8988T (cell line): ENCODE measurements at regions not wholly inside any gene's neighbourhood (a gene's known extent, or its start where the extent isn't known, plus 50 kb on each side); places are given as distances from the start of the nearest gene placed in this dataset.
"Not testable (repeated sequence)": the region's sequence is repeated elsewhere in the genome, so short reads cannot be mapped to it uniquely, and the experiment has no call there.

ENCODE experiments used
- DNase-seq: peaks from one replicate; pipeline ENCODE4 v3.0.0; 2011

- no peak for DNase-seq
Measured at GRCh38 chr5:57069115-57069835, 104.6 kb upstream of the GPBP1 start.

GRCh38 chr5:57072218-57072892 lies 101.5 kb upstream of the GPBP1 start:
- DNase-seq: no peak

DNA sequence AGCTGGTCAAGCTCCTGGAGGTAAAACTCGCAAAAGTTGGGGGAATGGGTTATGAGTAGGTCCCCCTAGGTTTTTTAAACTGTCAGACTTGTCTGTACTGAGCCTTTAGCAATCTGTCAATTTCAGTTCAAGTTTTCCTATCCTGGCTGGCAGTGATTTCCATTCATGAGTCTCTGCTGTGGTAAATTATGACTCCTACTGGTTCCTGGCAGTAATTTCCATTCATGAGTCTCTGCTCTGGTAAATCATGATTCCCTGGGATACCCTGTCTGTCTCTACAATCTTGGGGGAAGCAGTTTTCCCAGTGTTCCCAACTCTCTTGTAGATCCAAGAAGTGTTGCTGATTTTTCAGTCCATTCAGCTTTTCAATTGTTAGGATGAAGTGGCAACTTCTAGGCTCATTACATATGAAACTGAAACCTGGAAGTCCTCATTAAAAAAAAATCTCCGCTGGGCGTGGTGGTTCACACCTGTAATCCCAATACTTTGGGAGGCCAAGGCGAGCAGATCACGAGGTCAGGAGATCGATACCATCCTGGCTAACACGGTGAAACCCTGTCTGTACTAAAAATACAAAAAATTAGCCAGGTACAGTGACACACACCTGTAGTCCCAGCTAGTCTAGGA lies 91.3 kb upstream of the GPBP1 start:
- no peak for DNase-seq

DNA sequence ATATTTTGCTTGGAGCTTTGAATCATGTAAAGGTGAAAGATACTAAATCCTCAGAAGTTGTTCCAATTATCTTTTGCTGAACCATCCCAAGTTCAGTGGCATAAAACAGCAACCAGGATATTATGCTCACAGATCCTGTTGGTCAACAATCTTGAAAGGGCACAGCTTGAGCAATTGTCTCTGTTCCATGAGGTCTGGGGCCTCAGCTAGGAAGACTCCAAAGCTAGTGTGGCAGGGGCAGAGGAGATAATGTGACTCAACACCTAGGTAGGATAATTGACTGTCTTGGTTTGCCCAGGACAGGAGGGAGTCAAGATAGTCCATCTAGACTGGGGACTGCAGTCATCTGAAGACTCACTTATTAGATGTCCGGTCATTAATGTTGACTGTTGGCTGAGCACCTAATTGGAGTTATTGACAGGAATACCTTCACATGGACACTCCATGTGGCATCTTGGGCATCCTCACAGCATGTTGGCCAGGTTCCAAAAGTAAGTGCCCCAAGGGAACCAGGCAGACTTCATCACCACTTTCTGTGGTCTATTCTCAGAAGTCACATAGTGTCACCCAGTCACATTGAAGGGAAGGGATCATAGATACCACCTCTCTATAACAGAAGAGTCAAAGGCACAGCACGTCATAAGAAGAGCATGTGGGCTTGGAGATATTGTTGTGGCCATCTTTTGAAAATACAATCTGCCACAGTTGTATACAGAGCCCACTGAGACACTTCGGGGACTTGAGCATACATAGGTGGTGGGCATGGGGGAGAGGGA lies 88.4 kb upstream of the GPBP1 start:
- DNase-seq: no peak

DNA sequence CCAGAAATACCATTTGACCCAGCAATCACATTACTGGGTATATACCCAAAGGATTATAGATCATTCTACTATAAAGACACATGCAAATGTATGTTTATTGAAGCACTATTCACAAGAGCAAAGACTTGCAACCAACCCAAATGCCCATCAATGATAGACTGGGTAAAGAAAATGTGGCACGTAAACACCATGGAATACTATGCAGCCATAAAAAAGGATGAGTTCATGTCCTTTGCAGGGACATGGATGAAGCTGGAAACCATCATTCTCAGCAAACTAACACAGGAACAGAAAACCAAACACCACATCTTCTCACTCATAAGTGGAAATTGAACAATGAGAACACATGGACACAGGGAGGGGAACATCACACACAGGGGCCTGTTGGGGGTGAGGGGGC lies 85.9 kb upstream of the GPBP1 start:
- not testable (repeated sequence) for DNase-seq

DNA sequence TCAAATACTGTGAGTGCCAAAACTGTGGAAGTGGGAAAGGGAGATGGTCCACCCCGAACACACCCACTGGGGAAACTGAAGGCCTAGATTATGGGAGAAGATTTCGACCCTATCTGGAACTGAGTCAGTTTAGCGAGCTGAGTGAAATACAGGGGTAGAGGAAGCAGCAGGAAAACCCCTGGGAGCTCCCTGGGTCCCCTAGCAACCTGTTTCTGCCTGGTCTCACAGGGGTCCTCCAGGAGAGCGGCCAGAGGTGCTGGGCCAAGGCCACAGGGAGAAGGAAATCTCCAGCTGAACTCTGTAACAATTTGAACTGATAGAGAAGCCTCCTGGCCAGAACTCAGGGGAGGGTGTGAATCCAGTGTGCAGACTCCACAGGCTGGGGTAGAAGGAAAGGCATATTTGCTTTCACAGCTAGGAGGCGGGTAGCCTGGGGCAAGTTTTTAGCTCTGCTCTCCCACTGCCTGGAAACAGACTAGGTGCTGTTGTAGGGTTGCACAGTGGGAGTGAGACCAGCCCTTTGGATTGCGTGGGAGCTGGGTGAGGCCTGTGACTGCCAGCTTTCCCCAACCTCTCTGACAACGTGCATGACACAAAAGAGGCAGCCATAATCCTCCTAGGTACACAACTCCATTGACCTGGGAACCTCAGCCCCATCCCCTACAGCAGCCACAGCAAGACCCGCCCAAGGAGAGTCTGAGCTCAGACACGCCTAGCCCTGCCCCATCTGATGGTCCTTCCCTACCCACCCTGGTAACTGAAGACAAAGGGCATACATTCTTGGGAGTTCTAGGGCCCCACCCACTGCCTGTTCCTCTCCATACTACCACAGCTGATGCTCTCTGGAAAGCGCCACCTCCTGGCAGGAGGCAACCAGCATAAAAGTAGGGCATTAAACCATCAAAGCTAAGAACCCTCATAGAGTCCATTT lies 78.8 kb upstream of the GPBP1 start:
- no peak for DNase-seq

DNA sequence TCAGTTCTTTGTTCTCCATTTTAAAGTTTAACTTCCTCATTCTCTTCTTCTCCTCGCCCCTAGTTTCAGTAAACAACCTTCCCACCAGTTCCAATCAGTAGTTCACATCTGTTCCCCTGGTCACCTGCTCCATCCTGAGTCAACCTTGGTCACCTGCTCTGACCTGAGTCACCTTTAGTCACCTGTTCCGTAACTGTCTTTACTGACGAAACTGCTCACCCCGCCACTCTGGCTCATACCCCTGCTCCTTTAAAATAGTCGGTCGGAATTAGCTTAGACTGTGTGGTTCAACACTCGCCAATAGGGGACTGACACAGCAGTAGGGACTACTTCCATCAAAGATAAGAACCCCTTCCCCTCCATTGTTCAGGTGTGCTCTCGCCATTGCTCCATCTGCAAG lies 76.3 kb upstream of the GPBP1 start:
- DNase-seq: no peak

DNA sequence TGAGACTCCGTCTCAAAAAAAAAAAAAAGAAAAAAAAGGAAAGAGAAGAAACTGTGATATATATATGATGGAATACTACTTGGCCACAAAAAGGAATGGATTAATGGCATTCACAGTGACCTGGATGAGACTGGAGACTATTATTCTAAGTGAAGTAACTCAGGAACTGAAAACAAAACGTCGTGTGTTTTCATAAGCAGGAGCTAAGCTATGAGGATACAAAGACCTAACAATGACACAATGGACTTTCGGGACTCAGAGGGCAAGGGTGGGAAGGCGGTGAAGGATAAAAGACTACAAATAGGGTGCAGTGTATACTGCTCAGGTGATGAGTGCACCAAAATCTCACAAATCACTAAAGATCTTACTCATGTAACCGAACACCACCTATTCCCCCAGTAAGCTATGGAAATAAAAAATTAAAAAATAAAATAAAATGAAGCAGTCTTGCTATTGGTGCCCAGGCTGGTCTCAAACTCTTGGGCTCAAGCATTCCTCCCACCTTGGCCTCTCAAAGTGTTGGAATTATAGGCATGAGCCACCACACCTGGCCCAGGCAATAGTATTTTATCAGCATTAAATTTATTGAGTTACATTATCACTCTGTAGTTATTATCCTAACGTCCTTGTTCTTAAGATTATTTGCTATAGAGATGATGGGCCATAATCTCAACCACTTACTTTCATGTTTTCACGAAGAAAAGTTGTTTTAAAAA lies 71.5 kb upstream of the GPBP1 start:
- DNase-seq: no peak

DNA sequence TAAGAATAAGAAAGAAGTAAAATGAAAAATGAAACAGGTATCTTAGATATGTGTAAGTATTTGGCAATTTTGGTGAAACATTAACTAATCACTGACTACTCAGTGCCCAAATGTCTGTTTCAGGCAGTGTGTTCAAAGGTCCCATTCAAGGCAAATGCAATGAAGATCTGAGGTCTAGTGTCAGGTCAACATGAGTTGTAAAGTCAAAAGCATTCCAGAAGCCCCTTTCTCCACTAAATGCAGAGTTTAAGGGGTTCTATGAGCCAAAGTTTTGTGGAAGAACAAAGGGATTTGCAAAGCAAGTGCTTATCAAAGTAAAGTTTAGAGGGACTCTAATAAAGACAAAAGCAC lies 71.0 kb upstream of the GPBP1 start:
- DNase-seq: no peak

DNA sequence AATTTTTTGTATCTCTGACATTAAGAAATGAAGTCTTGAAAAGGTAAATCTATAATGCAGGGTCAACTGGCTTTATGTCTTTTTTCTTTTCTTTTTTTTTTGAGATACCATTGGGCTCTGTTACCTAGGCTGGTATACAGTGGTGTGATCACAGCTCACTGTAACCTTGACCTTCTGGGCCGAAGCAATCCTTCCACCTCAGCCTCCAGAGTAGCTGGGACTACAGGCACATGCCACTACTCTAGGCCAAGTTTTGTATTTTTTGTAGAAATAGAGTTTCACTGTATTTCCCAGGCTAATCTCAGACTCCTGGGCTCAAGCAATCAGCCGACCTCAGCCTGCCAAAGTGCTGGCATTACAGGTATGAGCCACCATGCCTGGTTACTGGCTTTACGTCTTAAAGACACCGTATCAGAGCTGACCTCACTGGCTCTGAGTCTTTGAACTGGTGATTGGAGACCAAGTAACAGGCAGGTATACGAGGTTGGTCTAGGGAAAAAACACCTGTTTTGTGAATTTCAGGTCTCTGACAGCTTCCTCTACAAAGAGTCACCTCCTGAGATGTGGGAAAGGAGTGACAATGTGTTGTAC lies 70.4 kb upstream of the GPBP1 start:
- DNase-seq: no peak

- no peak for DNase-seq
Measured at GRCh38 chr5:57106661-57107060, 67.2 kb upstream of the GPBP1 start.

DNA sequence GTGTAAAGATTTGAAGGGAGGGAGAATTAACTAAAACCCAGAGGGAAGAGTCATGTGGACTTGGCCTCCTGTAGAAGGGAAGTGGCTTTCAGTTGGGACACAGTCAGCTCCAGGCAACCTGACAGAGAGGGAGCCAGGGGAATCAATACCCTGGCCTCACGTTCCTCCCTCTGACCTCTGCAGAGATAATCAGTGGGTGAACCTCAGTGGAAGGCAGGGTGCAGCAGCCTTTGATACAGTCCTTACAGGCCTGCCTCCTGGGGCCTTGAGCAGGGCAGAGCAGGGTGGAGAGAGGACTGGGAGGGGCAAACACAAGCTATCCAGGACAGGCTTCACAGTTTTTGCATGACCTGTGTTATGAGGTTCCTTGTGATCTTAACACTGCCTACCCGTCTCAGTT lies 61.9 kb upstream of the GPBP1 start:
- DNase-seq: no peak

DNA sequence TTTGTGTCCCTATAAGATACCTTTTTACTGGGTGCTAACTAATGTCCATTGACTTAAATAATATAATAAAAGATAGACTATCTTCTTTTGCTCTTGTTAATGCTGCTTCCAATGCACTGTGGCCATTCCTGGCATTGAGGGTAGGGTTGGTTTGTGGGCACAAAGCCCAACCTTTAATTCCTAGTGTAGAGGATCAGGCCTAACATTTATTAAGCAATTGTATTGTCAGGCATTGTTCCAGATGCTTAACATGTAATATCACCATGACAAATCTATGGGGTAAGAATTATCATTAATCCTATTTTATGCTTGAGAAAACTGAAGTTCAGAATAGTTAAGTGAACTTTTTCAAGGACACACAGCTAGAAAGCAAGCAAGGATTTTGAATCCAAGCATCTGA lies 60.4 kb upstream of the GPBP1 start:
- DNase-seq: no peak

GRCh38 chr5:57117596-57117995 lies 56.3 kb upstream of the GPBP1 start:
- DNase-seq: no peak

- no peak for DNase-seq
Measured at GRCh38 chr5:57119031-57119430, 54.8 kb upstream of the GPBP1 start.

- DNase-seq: no peak
Measured at GRCh38 chr5:57124014-57124413, 49.8 kb upstream of the GPBP1 start.
